ENCODE measurements at regions not wholly inside any gene's neighbourhood (a gene's known extent, or its start where the extent isn't known, plus 50 kb on each side); places are given as distances from the start of the nearest gene placed in this dataset.
"Not testable (repeated sequence)": the region's sequence is repeated elsewhere in the genome, so short reads cannot be mapped to it uniquely, and the experiment has no call there.

GRCh38 chr5:118605761-118606160 is 382.6 kb downstream of the DTWD2 start:
- DNase-seq (ENCODE audit: low read depth, low spot score), result no peak

GRCh38 chr5:118604106-118604505 is 384.2 kb downstream of the DTWD2 start:
- DNase-seq (ENCODE audit: low read depth, low spot score), result no peak

- DNase-seq (ENCODE audit: low read depth, low spot score), result no peak
These were observed 385.1 kb downstream of the DTWD2 start for GRCh38 chr5:118603278-118603677.

GRCh38 chr5:118598311-118598710 is 390.0 kb downstream of the DTWD2 start:
- DNase-seq (ENCODE audit: low read depth, low spot score), result no peak

- DNase-seq (ENCODE audit: low read depth, low spot score), result no peak
These were observed 390.8 kb downstream of the DTWD2 start for GRCh38 chr5:118597543-118597942.

GRCh38 chr5:118596255-118596654 is 392.1 kb downstream of the DTWD2 start:
- no peak for DNase-seq (ENCODE audit: low read depth, low spot score)

- DNase-seq (ENCODE audit: low read depth, low spot score), result no peak
These were observed 395.4 kb downstream of the DTWD2 start for GRCh38 chr5:118593003-118593328.

- no peak for DNase-seq (ENCODE audit: low read depth, low spot score)
These were observed 395.9 kb downstream of the DTWD2 start for GRCh38 chr5:118592229-118593002.

GRCh38 chr5:118590806-118591205 is 397.5 kb downstream of the DTWD2 start:
- no peak for DNase-seq (ENCODE audit: low read depth, low spot score)

- no peak for DNase-seq (ENCODE audit: low read depth, low spot score)
These were observed 407.4 kb downstream of the DTWD2 start for GRCh38 chr5:118580949-118581348.

- no peak for DNase-seq (ENCODE audit: low read depth, low spot score)
These were observed 410.3 kb downstream of the DTWD2 start for GRCh38 chr5:118578093-118578492.

- DNase-seq (ENCODE audit: low read depth, low spot score), result no peak
These were observed 410.7 kb downstream of the DTWD2 start for GRCh38 chr5:118577621-118578020.

- not testable (repeated sequence) for DNase-seq (ENCODE audit: low read depth, low spot score)
These were observed 418.1 kb downstream of the DTWD2 start for GRCh38 chr5:118570276-118570675.

- not testable (repeated sequence) for DNase-seq (ENCODE audit: low read depth, low spot score)
These were observed 418.8 kb downstream of the DTWD2 start for GRCh38 chr5:118569596-118569995.

GRCh38 chr5:118565335-118565971 is 422.9 kb downstream of the DTWD2 start:
- no peak for DNase-seq (ENCODE audit: low read depth, low spot score)

GRCh38 chr5:118561971-118562370 is 426.4 kb downstream of the DTWD2 start:
- no peak for DNase-seq (ENCODE audit: low read depth, low spot score)

- DNase-seq (ENCODE audit: low read depth, low spot score), result no peak
These were observed 427.1 kb downstream of the DTWD2 start for GRCh38 chr5:118561235-118561634.

- no peak for DNase-seq (ENCODE audit: low read depth, low spot score)
These were observed 429.5 kb downstream of the DTWD2 start for GRCh38 chr5:118558871-118559270.

- DNase-seq (ENCODE audit: low read depth, low spot score), result no peak
These were observed 431.1 kb downstream of the DTWD2 start for GRCh38 chr5:118557251-118557661.

- no peak for DNase-seq (ENCODE audit: low read depth, low spot score)
These were observed 431.6 kb downstream of the DTWD2 start for GRCh38 chr5:118556792-118557191.

- DNase-seq (ENCODE audit: low read depth, low spot score), result no peak
These were observed 432.6 kb downstream of the DTWD2 start for GRCh38 chr5:118555727-118556126.

- no peak for DNase-seq (ENCODE audit: low read depth, low spot score)
These were observed 433.4 kb downstream of the DTWD2 start for GRCh38 chr5:118554981-118555380.

GRCh38 chr5:118554241-118554640 is 434.1 kb downstream of the DTWD2 start:
- DNase-seq (ENCODE audit: low read depth, low spot score), result no peak

Data from brain pericyte (primary cell).